ENCODE measurements at regions not wholly inside any gene's neighbourhood (a gene's known extent, or its start where the extent isn't known, plus 50 kb on each side); places are given as distances from the start of the nearest gene placed in this dataset.

GRCh38 chr1:62924983-62925790, 141.3 kb downstream of the ATG4C start:
- H3K4me1 ChIP-seq = no peaks in the 10 kb centered on the region
- H3K27me3 ChIP-seq = no peaks in the 10 kb centered on the region
- H3K36me3 ChIP-seq = no peaks in the 10 kb centered on the region
- H3K4me3 ChIP-seq = no peak overlapping the region
- TF ChIP-seq, protein P1, sequence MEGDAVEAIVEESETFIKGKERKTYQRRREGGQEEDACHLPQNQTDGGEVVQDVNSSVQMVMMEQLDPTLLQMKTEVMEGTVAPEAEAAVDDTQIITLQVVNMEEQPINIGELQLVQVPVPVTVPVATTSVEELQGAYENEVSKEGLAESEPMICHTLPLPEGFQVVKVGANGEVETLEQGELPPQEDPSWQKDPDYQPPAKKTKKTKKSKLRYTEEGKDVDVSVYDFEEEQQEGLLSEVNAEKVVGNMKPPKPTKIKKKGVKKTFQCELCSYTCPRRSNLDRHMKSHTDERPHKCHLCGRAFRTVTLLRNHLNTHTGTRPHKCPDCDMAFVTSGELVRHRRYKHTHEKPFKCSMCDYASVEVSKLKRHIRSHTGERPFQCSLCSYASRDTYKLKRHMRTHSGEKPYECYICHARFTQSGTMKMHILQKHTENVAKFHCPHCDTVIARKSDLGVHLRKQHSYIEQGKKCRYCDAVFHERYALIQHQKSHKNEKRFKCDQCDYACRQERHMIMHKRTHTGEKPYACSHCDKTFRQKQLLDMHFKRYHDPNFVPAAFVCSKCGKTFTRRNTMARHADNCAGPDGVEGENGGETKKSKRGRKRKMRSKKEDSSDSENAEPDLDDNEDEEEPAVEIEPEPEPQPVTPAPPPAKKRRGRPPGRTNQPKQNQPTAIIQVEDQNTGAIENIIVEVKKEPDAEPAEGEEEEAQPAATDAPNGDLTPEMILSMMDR (IDR thresholded peaks at IDR 0.05) = no peak
- TF ChIP-seq EP300 (IDR thresholded peaks at IDR 0.05) (no peak), POLR2A (IDR thresholded peaks at IDR 0.05; ENCODE audit: low read depth) (no peak), POLR2AphosphoS5 (IDR thresholded peaks at IDR 0.05) (no peak)
- peaks cover 0 to 4% (median 0%) of the 10 kb centered on the region in 4 donors for H3K9me3 ChIP-seq
- H3K27ac ChIP-seq (replicated peaks in 1 of 4) = no peak overlapping the region
- 74% methylated on average over 7 of the region's 7 CpGs for WGBS
- intact Hi-C loops (cut with DNase I) = no loop called here
- no peak for DNase-seq (ENCODE audit: extremely low spot score)

DNA sequence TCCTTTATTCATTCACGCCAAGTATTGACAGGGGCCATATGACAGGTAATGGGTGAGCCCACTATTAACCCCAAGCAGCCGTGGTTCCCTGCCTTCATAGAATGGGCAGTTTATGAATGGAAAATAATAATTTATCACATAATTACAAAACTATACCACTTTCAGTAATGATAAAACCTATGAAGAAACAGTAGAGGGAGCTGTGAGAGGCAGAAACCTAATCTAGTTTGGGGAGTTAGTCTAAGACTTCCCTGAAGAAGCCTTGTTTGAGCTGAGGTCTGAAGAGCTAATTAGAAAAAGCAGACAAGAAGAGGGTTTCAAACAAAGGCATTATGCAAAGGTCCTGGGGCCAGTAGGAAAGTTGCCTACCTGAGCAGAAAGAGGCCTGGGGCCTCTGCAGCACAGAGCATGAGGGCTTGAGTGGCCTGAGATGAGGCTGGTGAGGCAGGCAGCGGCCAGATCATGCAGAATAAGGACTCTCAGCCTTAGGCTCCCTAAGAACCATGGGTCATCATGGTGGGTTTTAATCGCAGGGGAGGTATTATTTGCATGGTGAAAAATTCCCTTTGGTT, 142.8 kb downstream of the ATG4C start:
- Histone ChIP-seq H3K27ac (replicated peaks in 1 of 4) (no peak overlapping the region), H3K4me1 (no peaks in the 10 kb centered on the region), H3K36me3 (no peaks in the 10 kb centered on the region), H3K4me3 (no peak overlapping the region), H3K27me3 (no peaks in the 10 kb centered on the region), H3K9me3 (peaks cover 0 to 4% (median 0%) of the 10 kb centered on the region in 4 donors)
- WGBS = 86% methylated on average over 4 of the region's 4 CpGs
- TF ChIP-seq EP300 (IDR thresholded peaks at IDR 0.05) = no peak
- TF ChIP-seq, protein P1 (IDR thresholded peaks at IDR 0.05) = no peak
- TF ChIP-seq POLR2AphosphoS5 (IDR thresholded peaks at IDR 0.05) = no peak
- no peak for TF ChIP-seq POLR2A (IDR thresholded peaks at IDR 0.05; ENCODE audit: low read depth)
- no peak for DNase-seq (ENCODE audit: extremely low spot score)
- intact Hi-C loops (cut with DNase I) = no loop called here

- no peaks in the 10 kb centered on the region for H3K9me3 ChIP-seq
- WGBS = 85% methylated on average over 4 of the region's 4 CpGs
- no peaks in the 10 kb centered on the region for H3K27me3 ChIP-seq
- DNase-seq (ENCODE audit: extremely low spot score) = no peak
- no peak overlapping the region for H3K27ac ChIP-seq (replicated peaks in 1 of 4)
- H3K4me3 ChIP-seq = no peak overlapping the region
- H3K36me3 ChIP-seq = no peaks in the 10 kb centered on the region
- TF ChIP-seq POLR2AphosphoS5 (IDR thresholded peaks at IDR 0.05) (no peak), EP300 (IDR thresholded peaks at IDR 0.05) (no peak), POLR2A (IDR thresholded peaks at IDR 0.05; ENCODE audit: low read depth) (no peak)
- TF ChIP-seq, protein P1 (IDR thresholded peaks at IDR 0.05) = no peak
- H3K4me1 ChIP-seq = no peaks in the 10 kb centered on the region
- intact Hi-C loops (cut with DNase I) = no loop called here
These were observed 145.0 kb downstream of the ATG4C start for GRCh38 chr1:62928885-62929284.

DNA sequence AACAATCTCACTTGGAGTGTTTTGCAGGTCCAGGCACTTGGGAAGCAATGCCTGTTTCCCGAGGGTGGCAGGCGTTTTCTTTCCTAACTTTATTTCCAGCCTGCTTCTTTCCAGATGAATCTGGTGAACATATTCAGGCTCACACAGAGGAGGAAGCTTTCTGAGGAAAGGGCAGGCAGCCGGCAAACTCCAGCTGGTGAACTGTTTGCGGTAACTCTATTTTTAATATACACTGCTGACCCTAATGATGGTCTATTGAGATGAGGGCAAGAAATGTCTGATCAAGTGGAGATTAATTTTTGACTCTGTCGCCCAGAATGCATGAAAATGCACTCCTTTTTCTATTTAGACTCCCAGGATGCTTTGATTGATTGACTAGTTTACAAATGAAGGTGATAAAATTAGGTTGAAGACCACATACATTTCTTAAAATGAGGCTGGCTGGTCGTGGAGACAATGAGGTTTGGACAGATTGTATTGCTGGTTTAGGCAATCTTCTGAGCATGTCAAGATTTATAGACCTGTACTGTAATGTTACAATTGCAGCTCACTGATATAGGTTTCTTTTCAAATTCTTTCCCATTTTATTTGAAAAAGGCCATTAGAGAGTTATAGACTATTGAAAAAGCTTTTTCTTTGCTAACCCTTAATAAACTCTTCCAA, 153.8 kb downstream of the ATG4C start:
- Histone ChIP-seq H3K36me3 (no peaks in the 10 kb centered on the region), H3K4me1 (no peaks in the 10 kb centered on the region), H3K27me3 (peaks cover 0 to 3% (median 0%) of the 10 kb centered on the region in 4 donors), H3K27ac (replicated peaks in 1 of 4) (no peak overlapping the region), H3K9me3 (no peaks in the 10 kb centered on the region), H3K4me3 (no peak overlapping the region)
- TF ChIP-seq EP300 (IDR thresholded peaks at IDR 0.05) (no peak), POLR2A (IDR thresholded peaks at IDR 0.05; ENCODE audit: low read depth) (no peak), POLR2AphosphoS5 (IDR thresholded peaks at IDR 0.05) (no peak)
- TF ChIP-seq, protein P1 (IDR thresholded peaks at IDR 0.05) = no peak
- intact Hi-C loops (cut with DNase I) = no loop called here
- WGBS = 56% methylated on average over 6 of the region's 6 CpGs
- DNase-seq (ENCODE audit: extremely low spot score) = no peak
